ENCODE measurements at regions not wholly inside any gene's neighbourhood (a gene's known extent, or its start where the extent isn't known, plus 50 kb on each side); places are given as distances from the start of the nearest gene placed in this dataset.

GRCh38 chr1:101139821-101140718, 96.7 kb upstream of the S1PR1 start:
- no peak for TF ChIP-seq CTCF (IDR thresholded peaks at IDR 0.05; ENCODE audit: low read depth, low read length)
- TF ChIP-seq EZH2phosphoT487 (IDR thresholded peaks at IDR 0.05; ENCODE audit: low read depth): no peak
